NCI-H187 (cell line): ENCODE measurements at regions not wholly inside any gene's neighbourhood (a gene's known extent, or its start where the extent isn't known, plus 50 kb on each side); places are given as distances from the start of the nearest gene placed in this dataset.
"Not testable (repeated sequence)": the region's sequence is repeated elsewhere in the genome, so short reads cannot be mapped to it uniquely, and the experiment has no call there.

Experiments used
- DNase-seq, 2 experiments: peaks; one replicate each; lab custom pipeline; 2025; lab: John Stamatoyannopoulos, UW

DNA sequence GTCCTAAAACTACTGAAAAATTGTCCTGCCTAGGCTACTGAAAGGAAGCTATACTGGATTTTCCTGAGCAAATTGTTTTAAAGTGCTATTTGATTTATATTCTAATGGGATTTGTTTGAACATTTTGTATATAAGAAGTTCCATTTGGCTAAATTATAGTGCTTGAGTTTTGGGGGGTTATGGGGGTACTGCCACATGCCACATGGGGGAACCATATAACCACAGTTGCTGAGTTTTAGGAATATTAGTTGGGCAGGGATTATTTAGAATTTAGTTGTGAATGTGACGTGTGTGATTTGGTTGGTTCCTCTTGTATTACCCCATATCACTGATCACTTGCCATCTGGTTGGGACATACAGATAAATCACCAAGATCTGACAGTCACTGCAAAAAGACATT lies 224.5 kb upstream of the TAPT1 start:
- no peak for DNase-seq

DNA sequence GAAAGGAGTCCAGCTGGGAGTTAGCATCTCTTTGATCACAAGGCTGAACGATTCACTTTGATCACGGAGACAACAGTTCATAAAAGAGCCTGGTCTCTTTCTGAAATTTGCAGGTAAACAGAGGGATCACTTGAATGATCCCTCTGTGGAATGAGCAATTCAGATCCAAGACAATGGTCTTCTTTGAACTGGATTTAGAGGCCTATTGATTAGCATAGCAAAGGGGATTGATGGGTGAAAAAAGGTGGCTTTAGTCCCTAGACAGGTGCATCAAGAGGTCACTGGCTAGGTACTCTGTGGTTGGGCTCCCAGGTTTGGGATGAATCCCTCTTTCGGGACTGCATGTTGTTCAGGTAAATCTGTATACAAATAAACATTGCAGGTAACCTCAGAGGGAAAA lies 223.8 kb upstream of the TAPT1 start:
- DNase-seq = no peak

DNA sequence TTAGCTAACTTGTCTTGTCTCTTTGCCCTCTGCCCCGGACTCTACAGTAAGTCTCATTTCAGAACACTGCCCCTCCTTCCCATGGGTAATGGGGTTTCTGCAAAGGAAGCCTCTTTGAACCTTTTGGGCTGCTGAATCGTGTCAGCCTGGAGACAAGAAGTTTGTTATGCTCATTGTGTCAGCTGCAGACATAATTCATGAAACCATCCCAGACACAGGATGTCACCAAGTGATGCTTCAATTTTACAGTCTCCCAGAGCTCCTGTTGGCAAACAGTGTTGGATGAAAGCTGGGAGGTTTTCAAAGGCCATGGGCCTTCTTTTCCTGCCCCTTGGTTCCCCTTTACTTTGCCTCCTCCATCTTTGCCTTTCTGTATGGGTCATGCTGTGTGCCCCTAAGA lies 223.1 kb upstream of the TAPT1 start:
- DNase-seq = no peak

DNA sequence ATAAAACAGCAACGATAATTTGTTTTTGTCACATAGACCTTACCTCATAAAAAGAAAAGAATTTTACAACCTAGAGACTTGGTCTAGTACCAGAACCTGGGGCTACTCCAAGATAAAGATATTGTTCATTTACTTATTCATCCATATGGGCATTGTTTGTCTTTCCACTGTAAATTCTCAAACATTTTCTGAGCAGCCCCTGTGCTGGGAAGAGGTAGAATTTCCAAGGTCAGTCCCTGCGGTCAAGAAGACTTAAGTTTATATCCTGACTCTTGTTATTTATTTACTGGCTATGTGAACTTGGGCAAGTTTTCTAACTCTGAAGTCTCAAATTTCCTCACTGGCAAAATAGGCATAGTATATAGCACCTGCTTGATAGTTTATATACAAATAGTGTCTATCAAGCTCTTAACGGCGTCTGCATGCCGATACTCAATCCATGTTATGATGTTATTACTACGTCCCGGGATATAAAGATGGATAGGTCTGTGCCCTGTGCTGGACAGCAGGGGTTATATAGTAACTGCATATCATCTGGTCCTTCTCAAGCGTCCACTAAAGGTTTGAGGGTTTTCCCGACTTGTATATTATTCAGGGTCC lies 222.1 kb upstream of the TAPT1 start:
- no peak for DNase-seq

DNA sequence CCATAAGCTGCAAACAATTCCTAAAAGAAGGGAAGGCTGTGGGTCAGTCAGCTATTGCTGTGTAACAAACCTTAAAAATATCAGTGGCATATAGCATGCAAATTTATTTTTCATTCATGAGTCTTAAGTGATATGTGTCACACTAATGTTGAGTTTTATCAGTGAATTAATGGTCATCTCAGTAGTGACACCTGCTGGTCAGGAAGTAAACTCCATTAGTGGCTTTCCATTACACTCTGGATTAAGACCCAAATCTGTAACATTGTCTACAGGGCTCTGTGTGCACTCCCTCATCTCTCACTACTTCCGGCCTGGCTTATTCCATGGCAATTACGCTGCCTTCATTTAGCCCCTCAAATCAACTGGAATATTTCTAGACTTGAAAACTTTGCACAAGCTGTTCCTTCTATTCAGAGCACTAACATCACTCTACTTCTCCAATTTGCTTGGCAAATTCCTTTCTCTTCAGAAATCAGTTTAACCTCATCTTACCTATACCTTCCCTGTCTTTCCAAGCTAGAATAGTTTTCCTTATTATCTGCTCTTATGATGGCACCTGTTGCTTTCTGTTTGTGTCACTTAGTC lies 217.3 kb upstream of the TAPT1 start:
- DNase-seq = no peak

DNA sequence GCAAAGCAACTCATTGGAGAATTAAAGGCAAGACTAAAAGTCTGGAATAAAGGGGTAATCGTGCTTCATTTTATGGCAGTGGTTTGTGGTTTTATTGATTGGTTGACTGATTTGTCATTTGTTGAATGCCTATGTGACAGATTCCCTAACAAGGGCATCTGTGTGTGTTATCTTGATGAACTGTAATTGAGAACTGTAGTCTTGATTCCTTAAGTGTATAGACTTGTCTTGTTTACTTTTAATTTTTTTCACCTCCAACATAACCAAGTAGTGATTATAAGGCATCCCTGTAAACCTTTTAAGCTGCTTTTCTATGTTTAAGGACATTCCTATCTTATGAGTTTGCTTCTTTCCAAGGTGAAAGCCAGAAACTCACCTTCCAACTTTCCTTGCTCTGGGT lies 216.0 kb upstream of the TAPT1 start:
- DNase-seq = no peak

DNA sequence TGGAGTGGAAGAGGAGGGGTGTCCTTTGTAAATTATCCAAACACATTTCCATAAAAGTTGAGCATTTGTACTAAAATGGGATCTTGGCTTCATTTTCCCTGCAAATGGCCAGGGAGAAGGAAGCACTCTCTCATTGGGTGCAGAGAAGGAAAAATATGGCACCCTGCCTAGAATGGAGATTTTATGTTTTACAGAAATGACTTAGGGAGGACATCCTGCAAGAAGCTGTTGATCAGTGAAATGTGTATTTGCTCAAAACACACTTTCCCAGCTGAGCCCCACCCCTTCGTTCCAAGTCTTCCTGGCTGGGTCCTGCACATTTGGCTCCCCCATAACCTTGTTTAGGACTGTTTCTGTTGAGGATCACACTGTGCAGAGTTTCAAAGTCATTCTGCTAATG lies 213.5 kb upstream of the TAPT1 start:
- no peak for DNase-seq

DNA sequence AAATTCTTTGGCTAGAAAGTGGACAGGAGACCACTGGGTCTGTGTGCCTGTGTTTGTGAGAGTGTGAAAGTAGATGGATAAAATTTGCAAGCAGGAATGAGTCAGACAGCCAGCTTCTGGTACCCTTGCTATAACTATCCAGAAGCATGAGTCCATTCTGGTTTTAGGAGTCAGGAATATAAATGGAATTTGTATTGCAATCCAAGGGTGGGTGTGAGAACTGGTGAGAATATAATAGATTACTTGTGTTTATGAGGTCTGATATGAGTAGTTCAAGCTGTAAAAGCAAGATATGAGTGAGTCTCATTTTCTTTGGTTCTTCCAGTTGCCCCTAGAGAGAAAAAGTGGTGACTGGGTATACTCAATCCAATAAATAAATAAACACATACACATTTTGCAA lies 212.7 kb upstream of the TAPT1 start:
- DNase-seq = no peak

DNA sequence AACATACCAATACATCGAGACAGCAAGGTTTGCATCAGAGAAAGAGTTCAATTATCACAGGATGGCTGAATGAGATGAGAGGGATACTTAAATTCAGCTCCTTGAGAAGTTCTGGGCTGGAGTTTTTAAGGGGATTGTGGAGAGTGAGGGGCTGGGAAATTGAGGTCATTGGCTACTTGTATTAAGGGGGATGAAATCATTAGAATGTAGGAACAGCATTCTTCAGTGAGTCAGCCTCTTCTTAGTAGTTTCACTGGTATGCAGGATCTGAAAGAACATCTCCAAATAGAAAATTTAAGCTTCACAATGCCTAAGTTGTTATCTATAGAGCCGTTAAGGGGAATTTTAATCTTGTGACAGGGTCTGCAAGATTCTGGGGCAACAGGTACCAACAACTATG lies 211.6 kb upstream of the TAPT1 start:
- no peak for DNase-seq

DNA sequence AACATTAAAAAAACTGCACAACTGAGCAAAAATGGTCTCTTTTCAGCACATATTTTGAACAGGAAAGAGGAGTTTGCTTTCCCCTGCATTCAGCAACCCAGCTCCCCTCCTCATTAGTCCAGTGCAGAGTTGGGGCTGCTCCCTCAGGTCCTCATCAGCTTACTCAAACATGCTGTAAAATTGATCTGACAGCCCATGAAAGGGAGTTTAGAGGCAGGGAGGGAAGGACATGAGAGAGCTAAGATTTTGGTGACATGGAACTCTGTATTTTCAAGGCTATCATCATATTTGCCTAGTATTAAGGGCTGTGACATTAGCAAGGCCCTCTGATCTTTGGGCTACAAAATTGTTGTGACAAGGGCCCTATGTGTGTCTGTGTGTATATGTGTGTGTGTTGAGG lies 205.6 kb upstream of the TAPT1 start:
- DNase-seq = no peak

DNA sequence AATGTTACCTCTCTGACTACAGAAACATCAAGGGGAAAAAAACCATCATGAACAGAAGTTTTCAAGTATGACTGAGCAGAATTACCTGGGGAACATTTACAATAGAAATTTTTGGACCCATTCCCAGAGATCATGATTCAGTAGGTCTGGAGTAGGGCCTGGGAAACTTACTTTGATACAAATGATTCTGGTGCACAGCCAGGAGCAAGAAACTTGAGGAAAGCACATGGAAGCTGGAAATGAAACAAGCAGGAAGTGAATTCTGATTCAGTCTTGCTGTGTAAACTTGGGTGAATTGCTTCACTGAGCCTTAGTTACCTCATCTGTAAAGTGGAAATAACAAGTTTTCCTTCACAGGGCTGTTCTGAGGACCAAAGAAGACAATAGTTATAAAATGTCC lies 192.5 kb upstream of the TAPT1 start:
- no peak for DNase-seq

DNA sequence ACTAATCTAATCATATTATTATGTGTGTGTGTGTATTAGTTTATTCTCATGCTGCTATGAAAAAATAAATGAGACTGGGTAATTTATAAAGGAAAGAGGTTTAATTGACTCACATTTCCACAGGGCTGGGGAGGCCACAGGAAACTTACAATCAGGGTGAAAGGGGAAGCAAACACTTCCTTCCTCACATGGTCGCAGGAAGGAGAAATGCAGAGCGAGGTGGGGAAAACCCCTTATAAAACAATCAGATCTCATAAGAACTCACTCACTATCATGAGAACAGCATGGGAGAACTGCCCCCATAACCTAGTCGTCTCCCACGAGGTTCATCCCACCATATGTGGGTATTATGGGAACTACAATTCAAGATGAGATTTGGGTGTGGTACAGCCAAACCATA lies 190.9 kb upstream of the TAPT1 start:
- no peak for DNase-seq

DNA sequence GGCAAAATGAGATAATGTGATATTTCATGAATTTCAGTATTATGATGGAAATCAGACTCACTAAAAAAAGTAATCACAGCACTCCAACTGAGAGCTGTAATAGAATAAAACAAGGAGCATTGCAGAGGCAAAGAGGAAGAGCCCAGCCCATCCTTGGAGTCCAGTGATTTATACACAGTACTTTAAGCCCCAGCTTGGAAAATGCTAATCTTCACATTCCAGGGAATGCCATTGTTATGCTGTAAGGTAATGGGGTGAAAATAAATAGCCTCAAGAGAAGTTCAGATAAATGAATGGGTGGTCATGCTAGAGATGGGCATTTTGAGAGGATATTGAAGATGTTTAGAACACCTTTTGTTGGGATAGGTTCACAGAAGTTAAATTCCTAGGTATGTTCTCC lies 190.3 kb upstream of the TAPT1 start:
- DNase-seq = no peak

DNA sequence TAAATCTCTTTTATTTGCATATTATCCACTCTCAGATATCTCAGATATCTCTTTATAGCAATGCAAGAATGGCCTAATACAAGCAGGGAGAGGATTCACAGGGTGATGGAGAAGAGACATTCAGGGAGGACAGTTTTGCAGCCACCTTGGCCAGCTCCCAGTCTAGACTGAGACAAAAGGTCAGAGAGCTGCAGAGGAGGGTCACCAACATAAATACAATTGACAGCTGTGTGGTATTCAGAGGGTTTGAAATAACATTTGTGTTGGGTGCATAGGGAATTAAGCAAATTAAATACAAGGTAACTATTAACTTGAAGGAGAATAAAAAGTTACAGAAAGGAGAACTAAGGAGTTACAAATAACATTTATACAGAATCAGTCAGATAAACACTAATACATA lies 189.5 kb upstream of the TAPT1 start:
- no peak for DNase-seq

DNA sequence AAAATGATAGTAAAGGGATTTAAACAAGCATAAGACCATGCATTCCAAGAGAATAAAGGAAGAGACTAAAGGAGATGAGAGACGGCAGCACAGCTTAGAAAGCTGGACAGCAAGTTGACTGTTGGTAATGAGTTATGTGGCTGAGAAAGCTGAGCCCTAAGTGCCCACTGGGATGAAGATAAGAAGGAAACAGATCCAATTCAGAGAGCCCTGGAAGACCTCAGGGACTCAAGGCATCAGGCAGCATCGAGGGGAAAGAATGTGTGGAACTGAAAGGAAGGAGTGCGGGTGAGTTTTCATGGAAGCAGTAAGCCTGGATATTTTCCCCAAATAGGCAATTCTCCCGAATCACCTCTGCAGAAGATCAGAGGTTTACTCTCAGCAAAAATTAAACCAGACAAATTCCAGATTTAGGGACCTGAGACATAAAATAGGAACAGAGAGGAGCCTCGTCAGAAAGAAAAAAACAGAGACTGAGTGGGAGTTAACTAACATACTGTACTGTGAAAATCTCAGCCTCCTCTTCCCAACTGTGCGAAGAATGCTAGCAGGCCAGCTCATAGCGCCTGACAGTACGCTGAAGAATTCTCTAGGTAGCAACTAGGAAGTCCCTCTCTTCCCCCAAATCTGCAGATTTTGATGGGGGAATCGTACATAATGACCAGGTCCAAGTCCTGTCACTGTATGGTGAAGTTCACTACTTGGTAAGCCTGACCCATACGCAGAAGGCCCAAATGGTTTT lies 187.7 kb upstream of the TAPT1 start:
- no peak for DNase-seq

DNA sequence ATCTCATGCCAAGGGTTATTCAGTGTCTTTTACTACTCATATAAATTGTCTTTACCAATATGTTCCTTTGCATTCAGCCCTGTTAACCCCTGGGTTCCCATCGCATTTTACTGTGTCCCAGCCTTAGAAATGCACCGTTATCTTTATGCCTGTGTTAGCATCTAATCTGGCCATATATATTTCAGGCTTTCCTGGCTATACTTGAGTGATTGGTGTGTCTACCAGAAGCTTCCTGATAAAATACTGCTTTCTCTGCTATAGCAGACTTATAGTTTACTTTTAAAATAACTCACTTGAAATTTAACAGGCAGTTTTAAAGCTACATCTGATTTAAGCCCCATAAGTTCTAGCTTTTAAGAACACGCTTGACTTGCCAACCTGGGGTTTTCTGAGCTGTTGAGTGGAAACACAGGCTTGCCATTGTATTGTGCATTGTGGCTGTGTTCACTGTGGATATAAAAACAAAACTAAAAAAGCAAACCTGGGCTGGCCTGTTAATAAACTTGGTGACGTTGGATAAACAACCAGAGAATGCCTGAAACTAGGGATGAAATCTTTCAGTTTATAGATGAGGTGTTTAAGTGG lies 185.3 kb upstream of the TAPT1 start:
- no peak for DNase-seq

DNA sequence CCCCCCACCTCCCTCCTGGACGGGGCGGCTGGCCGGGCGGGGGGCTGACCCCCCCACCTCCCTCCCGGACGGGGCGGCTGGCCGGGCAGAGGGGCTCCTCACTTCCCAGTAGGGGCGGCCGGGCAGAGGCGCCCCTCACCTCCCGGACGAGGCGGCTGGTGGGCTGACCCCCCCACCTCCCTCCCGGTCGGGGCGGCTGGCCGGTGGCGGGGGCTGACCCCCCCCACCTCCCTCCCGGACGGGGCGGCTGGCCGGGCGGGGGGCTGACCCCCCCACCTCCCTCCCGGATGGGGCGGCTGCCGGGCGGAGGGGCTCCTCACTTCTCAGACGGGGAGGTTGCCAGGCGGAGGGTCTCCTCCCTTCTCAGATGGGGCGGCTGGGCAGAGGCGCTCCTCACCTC lies 166.9 kb upstream of the TAPT1 start:
- not testable (repeated sequence) for DNase-seq

DNA sequence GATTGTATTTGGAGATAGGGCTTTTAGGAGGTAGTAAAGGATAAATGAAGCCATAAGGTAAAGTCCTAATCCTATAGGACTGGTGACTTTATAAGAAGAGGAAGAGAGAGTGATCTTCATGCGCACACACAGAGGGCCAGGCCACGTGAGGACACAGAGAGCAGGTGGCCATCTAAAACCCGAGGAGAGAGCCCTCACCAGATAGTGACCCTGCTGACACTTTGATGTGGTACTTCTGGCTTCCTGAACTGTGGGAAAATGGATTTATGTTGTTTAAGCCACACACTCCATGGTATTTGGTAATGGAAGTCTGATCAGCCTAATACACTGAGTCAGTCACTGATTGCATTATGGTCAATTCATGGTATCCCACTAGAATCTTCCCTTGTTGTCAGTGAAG lies 164.9 kb upstream of the TAPT1 start:
- DNase-seq = no peak

DNA sequence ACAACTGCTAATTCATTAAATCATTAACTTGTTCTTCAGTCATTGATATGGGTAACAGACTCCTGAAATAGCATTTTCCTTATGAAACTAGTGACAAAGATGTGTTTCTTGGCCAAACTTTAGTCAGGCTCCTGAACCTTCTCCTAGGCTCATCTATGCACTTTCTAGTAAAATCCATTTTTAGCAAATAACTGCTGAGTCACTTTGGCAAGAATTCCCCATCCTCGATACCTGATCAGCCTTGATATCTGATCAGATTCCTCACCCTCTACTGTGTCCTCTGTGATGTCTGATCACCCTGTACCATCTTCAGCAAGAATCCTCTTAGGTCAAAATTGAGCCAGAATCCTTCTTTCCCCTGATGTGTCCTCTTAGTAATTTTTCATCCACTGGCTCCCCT lies 161.2 kb upstream of the TAPT1 start:
- DNase-seq = no peak

DNA sequence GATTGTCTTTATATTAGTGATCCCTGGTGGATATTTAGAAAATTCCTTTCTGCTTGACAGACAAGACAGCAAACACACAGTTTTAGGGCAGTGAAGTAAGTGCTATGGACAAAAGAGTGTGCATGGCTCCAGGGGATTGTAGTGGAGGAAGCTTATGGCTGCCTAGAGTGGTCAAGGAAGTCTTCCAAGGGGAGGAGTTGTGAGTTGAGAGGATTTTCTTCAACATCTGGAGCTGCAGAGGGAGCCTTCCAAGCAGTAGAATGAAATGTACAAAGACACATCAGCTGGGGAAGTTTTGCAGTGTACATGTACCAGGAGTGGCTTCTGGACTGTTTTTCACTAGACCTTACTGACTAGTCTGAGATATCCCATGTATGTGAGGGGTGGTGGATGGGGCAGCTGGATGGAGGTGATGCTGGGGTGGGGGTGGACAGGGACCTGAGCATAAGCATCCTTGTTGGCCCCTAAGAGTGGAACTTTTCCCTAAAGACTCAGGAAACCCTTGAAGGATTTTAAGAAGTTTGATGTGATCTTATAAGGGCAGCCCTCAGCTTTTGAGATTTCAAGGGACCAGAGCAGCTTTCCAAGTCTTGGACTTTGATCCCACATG lies 160.5 kb upstream of the TAPT1 start:
- DNase-seq = no peak

DNA sequence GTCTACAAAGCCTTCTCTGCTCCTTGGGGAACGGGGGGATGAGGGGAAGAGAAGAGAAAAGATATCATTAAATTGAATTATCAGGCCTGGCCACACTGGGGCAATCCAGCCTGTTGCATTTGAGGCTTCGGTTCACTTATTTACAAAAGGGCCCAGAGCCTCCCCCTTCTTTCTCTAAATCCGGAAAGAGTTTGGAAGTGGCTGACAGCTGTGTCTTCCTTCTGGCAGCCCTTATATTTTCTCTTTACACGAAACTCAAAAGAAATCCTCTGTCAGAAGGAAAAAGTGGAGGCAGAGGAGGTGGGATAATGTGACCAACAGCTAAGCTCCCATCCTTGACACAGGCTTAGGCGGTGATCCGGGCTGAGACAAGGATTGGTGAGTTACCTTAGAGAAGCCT lies 158.3 kb upstream of the TAPT1 start:
- DNase-seq = no peak

DNA sequence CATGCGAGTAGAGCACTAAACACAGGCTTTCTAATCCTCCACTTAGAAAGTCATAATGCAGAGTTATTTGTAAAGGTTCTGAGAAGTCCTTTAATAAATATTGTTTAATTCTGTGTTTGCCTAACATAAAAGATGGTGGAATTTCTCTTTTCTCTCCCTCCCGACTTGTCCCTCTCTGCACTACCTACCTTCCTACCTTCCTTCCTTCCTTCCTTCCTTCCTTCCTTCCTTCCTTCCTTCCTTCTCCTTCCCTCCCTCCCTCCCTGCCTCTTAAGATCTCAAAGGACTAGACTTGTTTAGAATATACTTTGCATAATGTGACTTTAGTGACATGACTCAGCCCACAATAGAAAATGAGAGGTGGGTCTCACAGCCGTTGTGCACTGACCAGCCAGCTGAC lies 156.3 kb upstream of the TAPT1 start:
- no peak for DNase-seq

DNA sequence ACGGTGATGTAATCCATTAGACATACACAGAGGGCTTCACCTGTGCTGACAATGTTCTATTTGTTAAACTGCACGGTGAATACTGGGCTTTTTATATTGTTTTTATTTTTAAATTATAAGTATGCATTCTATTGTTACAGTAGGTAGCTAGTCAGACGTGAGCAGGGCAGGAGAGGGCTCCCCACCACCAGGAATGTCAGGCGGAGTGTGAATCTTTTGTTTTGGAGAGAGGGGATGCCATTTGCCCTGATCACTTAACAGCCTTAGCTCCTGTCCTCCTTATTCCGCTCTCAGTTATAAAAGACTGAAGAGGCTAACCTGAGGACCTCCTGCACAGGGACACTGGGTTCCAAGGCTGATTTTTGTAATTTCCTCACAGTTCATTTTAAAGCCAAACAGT lies 151.6 kb upstream of the TAPT1 start:
- no peak for DNase-seq
